K562 (cell line): ENCODE measurements at regions not wholly inside any gene's neighbourhood (a gene's known extent, or its start where the extent isn't known, plus 50 kb on each side); places are given as distances from the start of the nearest gene placed in this dataset.
"Not testable (repeated sequence)": the region's sequence is repeated elsewhere in the genome, so short reads cannot be mapped to it uniquely, and the experiment has no call there.

Experiments
- ATAC-seq: fragments of 200-7000 bp; cut with Tn5 transposase; 3 replicates; pipeline ENCODE4 v1.9.1; 2020; ENCODE audit warnings: moderate library complexity
- BruUV-seq: library from RNA; stranded (reverse); fragments of 400-500 nt; replicated peaks from 2 replicates; lab custom pipeline; 2021; lab: Mats Ljungman, UMichigan
- CTCF ChIA-PET: fragments of 300-600 bp; formaldehyde crosslinking; extraction: SDS; loops from one replicate; lab custom pipeline; 2021; ENCODE audit warnings: low intra/inter-chr PET ratio; lab: Yijun Ruan, JAX
- POLR2A ChIA-PET: fragments of 300-600, 350-650 bp; sonication (Branson Sonifier 250); formaldehyde crosslinking; extraction: SDS; loops from one replicate; lab custom pipeline; 2021; ENCODE audit warnings: antibody characterized with exemption, inconsistent platforms; lab: Yijun Ruan, JAX
- DNase-seq, 4 experiments: peaks; one replicate each; pipeline versions ENCODE4 v3.0.0 to v3.0.0-alpha.2; 2011 to 2018; ENCODE audit warnings: low spot score in 3 of 4, mixed read lengths in 3 of 4; ENCODE audit errors: extremely low read depth in 1 of 4
- FAIRE-seq: peaks from 2 replicates; lab custom pipeline; 2011; peaks lifted over from hg19 to GRCh38; lab: Jason Lieb, UNC
- H2AFZ ChIP-seq: 2 replicates; pipeline ENCODE4 v1.6.0; 2011; ENCODE audit warnings: low read depth, low read length, control low read depth, inconsistent platforms
- H3K27ac ChIP-seq: fragments of 200-600 bp; 3 replicates; pipeline ENCODE4 v1.8.0; 2011; ENCODE audit warnings: low read depth, mild to moderate bottlenecking, control low read depth, inconsistent platforms, low read length, moderate library complexity, mixed read lengths; ENCODE audit errors: extremely low read depth
- H3K27me3 ChIP-seq, 2 experiments: fragments of 300-600 bp in 1 of 2; 2 replicates in 1 of 2; 3 replicates in 1 of 2; pipeline versions ENCODE4 v1.6.0 to v1.8.0; 2011; ENCODE audit warnings: inconsistent platforms in 2 of 2, low read length in 2 of 2, mild to moderate bottlenecking in 1 of 2, mixed read lengths in 1 of 2, moderate library complexity in 1 of 2; ENCODE audit not compliant: control insufficient read depth in 2 of 2, insufficient read depth in 2 of 2
- H3K36me3 ChIP-seq: fragments of 300-600 bp; 3 replicates; pipeline ENCODE4 v1.8.0; 2011; ENCODE audit warnings: mild to moderate bottlenecking, low read length, inconsistent platforms; ENCODE audit not compliant: control insufficient read depth, insufficient read depth
- H3K4me1 ChIP-seq, 2 experiments: fragments of 200-600 bp in 1 of 2; replicated peaks in 1 of 2; 2 replicates in 1 of 2; 3 replicates in 1 of 2; pipeline versions ENCODE4 v1.5.1 to v1.8.0; 2011; ENCODE audit warnings: inconsistent platforms in 2 of 2, low read length in 2 of 2, mild to moderate bottlenecking in 1 of 2, mixed read lengths in 1 of 2, moderate library complexity in 1 of 2; ENCODE audit not compliant: control insufficient read depth in 2 of 2, insufficient read depth in 2 of 2
- H3K4me2 ChIP-seq: 2 replicates; pipeline ENCODE4 v1.6.1; 2011; ENCODE audit warnings: low read length, control low read depth, inconsistent platforms, mixed read lengths; ENCODE audit not compliant: insufficient read depth
- H3K4me3 ChIP-seq: fragments of 200-600 bp; sonication (generic), shearing (Covaris generic); 2 replicates; pipeline ENCODE4 v1.5.1; 2016; ENCODE audit warnings: control low read depth, inconsistent platforms
- H3K79me2 ChIP-seq: fragments of 200-600 bp; 3 replicates; pipeline ENCODE4 v1.8.0; 2011; ENCODE audit warnings: low read length, inconsistent platforms; ENCODE audit not compliant: control insufficient read depth, insufficient read depth
- H3K9ac ChIP-seq, 2 experiments: 2 replicates each; pipeline versions ENCODE4 v1.6.0 to v1.6.1; 2011; ENCODE audit warnings: low read depth in 2 of 2, low read length in 2 of 2, control low read depth in 1 of 2, inconsistent platforms in 1 of 2, mild to moderate bottlenecking in 1 of 2, mixed read lengths in 1 of 2; ENCODE audit not compliant: insufficient read depth in 1 of 2
- H3K9me1 ChIP-seq: one replicate; pipeline ENCODE4 v1.6.0; 2011; ENCODE audit warnings: inconsistent platforms, mild to moderate bottlenecking, low read length, moderate library complexity; ENCODE audit not compliant: control insufficient read depth, insufficient read depth
- H3K9me3 ChIP-seq: replicated peaks from 2 replicates; pipeline ENCODE4 v1.5.1; 2011; ENCODE audit warnings: low read depth, low read length, inconsistent platforms; ENCODE audit not compliant: control insufficient read depth, insufficient read depth
- H4K20me1 ChIP-seq: replicated peaks from 2 replicates; pipeline ENCODE4 v1.6.1; 2011; ENCODE audit warnings: low read length, inconsistent platforms, mixed read lengths; ENCODE audit not compliant: control insufficient read depth, insufficient read depth
- CCAR2 ChIP-seq: fragments of 200-400 bp; formaldehyde crosslinking; IDR thresholded peaks from 2 replicates; pipeline ENCODE4 v1.6.1; 2017; ENCODE audit warnings: mild to moderate bottlenecking, low read depth, low read length
- CEBPG ChIP-seq, 3 experiments: fragments of 200-800 bp in 1 of 3; sonication (Bioruptor generic) in 1 of 3; sonication (generic) in 1 of 3; formaldehyde crosslinking in 1 of 3; IDR thresholded peaks in 2 of 3; conservative IDR thresholded peaks in 1 of 3; 2 replicates each; pipeline versions ENCODE4 v1.6.1 to v1.8.0; 2016 to 2022; ENCODE audit warnings: missing compliant biosample characterization in 2 of 3, missing genetic modification characterization in 2 of 3, mild to moderate bottlenecking in 1 of 3, missing genetic modification reagents in 1 of 3
- MAFK ChIP-seq: IDR thresholded peaks from 2 replicates; pipeline ENCODE4 v1.6.1; 2011; ENCODE audit warnings: low read length, improper control_type of control experiment
- MTF1 ChIP-seq: fragments of 250-450 bp; sonication (Bioruptor Pico); IDR thresholded peaks from 2 replicates; pipeline ENCODE4 v1.9.0; 2021; ENCODE audit warnings: moderate library complexity, mild to moderate bottlenecking, inconsistent platforms, borderline replicate concordance
- WGBS: fragments of 100-300 bp; shearing (Covaris generic); methylation state at CpG from one replicate; pipeline ENCODE4 v1.1.6; 2016; ENCODE audit warnings: low coverage, mixed read lengths; ENCODE audit not compliant: insufficient coverage; ENCODE audit errors: missing lambda C conversion rate; 5-methylcytosine and 5-hydroxymethylcytosine counted together
- in situ Hi-C: fragments of 300-500 bp; cut with MboI; formaldehyde crosslinking; loops from 4 replicates; pipeline ENCODE4 v1.15.0; 2018; ENCODE audit warnings: inconsistent platforms, mixed read lengths
- intact Hi-C: fragments of 100-400 bp; cut with micrococcal nuclease; formaldehyde crosslinking; loops from 2 replicates; pipeline ENCODE4 v1.14.2; 2022
- TF ChIP-seq, protein P1 (sequence below): sonication (generic); formaldehyde crosslinking; IDR thresholded peaks from 2 replicates; pipeline ENCODE4 v1.8.1; 2022; ENCODE audit warnings: missing genetic modification reagents
- TF ChIP-seq, protein P2 (sequence below), 2 experiments: fragments of 450-650 bp; formaldehyde crosslinking in 1 of 2; IDR thresholded peaks; 2 replicates each; pipeline versions ENCODE4 v1.4.0 to v1.6.1; 2014 to 2020; ENCODE audit warnings: mild to moderate bottlenecking in 2 of 2, borderline replicate concordance in 1 of 2, low read depth in 1 of 2
- TF ChIP-seq, protein P3 (sequence below): fragments of 450-650 bp; formaldehyde crosslinking; conservative IDR thresholded peaks from 2 replicates; pipeline ENCODE4 v1.4.0; 2022; ENCODE audit warnings: mild to moderate bottlenecking, missing genetic modification characterization

DNA sequence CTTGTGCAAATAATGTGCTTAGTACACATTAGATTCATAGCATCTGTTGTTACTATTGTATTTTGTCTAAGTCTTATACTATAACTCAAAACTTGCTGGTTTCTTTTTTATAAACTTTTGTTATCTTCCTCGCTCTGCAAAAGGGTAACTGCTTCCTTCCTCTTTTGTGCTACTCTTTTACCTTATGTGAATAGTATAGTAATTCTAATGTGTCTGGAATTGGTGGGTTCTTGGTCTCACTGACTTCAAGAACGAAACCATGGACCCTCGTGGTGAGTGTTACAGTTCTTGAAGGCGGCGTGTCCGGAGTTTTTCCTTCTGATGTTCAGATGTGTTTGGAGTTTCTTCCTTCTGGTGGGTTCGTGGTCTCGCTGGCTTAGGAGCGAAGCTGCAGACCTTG, 563.1 kb upstream of the LUZP2 start (continued):
- TF ChIP-seq, protein P1, sequence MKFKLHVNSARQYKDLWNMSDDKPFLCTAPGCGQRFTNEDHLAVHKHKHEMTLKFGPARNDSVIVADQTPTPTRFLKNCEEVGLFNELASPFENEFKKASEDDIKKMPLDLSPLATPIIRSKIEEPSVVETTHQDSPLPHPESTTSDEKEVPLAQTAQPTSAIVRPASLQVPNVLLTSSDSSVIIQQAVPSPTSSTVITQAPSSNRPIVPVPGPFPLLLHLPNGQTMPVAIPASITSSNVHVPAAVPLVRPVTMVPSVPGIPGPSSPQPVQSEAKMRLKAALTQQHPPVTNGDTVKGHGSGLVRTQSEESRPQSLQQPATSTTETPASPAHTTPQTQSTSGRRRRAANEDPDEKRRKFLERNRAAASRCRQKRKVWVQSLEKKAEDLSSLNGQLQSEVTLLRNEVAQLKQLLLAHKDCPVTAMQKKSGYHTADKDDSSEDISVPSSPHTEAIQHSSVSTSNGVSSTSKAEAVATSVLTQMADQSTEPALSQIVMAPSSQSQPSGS = no peak
- TF ChIP-seq CEBPG (CRISPR knock-in tag; IDR thresholded peaks at IDR 0.05) (no peak), CEBPG (tag; conservative IDR thresholded peaks at IDR 0.05 in 1 of 2, IDR thresholded peaks at IDR 0.05 in 1 of 2) (no peak), CCAR2 (no peak), MAFK (no peak), MTF1 (no peak)
- TF ChIP-seq, protein P2, sequence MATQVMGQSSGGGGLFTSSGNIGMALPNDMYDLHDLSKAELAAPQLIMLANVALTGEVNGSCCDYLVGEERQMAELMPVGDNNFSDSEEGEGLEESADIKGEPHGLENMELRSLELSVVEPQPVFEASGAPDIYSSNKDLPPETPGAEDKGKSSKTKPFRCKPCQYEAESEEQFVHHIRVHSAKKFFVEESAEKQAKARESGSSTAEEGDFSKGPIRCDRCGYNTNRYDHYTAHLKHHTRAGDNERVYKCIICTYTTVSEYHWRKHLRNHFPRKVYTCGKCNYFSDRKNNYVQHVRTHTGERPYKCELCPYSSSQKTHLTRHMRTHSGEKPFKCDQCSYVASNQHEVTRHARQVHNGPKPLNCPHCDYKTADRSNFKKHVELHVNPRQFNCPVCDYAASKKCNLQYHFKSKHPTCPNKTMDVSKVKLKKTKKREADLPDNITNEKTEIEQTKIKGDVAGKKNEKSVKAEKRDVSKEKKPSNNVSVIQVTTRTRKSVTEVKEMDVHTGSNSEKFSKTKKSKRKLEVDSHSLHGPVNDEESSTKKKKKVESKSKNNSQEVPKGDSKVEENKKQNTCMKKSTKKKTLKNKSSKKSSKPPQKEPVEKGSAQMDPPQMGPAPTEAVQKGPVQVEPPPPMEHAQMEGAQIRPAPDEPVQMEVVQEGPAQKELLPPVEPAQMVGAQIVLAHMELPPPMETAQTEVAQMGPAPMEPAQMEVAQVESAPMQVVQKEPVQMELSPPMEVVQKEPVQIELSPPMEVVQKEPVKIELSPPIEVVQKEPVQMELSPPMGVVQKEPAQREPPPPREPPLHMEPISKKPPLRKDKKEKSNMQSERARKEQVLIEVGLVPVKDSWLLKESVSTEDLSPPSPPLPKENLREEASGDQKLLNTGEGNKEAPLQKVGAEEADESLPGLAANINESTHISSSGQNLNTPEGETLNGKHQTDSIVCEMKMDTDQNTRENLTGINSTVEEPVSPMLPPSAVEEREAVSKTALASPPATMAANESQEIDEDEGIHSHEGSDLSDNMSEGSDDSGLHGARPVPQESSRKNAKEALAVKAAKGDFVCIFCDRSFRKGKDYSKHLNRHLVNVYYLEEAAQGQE (IDR thresholded peaks at IDR 0.05; ENCODE audit: borderline replicate concordance) = no peak
- TF ChIP-seq, protein P2 (CRISPR knock-in tag; IDR thresholded peaks at IDR 0.05; ENCODE audit: low read depth) = no peak
- TF ChIP-seq, protein P3, sequence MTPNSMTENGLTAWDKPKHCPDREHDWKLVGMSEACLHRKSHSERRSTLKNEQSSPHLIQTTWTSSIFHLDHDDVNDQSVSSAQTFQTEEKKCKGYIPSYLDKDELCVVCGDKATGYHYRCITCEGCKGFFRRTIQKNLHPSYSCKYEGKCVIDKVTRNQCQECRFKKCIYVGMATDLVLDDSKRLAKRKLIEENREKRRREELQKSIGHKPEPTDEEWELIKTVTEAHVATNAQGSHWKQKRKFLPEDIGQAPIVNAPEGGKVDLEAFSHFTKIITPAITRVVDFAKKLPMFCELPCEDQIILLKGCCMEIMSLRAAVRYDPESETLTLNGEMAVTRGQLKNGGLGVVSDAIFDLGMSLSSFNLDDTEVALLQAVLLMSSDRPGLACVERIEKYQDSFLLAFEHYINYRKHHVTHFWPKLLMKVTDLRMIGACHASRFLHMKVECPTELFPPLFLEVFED = no peak

DNA sequence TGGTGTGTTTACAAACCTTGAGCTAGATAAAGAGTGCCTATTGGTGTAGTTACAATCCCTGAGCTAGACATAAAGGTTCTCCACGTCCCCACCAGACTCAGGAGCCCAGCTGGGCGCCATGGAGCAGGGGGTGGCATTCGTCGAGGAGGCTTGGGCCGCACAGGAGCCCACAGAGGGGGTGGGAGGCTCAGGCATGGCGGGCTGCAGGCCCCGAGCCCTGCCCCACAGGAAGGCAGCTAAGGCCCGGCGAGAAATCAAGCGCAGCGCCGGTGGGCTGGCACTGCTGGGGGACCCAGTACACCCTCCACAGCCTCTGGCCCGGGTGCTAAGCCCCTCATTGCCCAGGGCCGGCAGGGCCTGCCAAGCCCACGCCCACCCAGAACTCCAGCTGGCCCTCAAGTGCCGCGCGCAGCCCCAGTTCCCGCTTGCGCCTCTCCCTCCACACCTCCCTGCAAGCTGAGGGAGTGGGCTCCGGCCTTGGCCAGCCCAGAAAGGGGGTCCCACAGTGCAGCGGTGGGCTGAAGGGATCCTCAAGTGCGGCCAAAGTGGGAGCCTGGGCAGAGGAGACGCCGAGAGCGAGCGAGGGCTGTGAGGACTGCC, 562.1 kb upstream of the LUZP2 start:
- H3K9me3 ChIP-seq, intact Hi-C loops, H2AFZ ChIP-seq, BruUV-seq, FAIRE-seq, H3K4me2 ChIP-seq, DNase-seq, H3K9me1 ChIP-seq, H4K20me1 ChIP-seq, H3K4me3 ChIP-seq, ATAC-seq, H3K36me3 ChIP-seq, H3K79me2 ChIP-seq, CTCF ChIA-PET, H3K9ac ChIP-seq, H3K27ac ChIP-seq, H3K27me3 ChIP-seq, H3K4me1 ChIP-seq, in situ Hi-C loops: not testable (repeated sequence)
- POLR2A ChIA-PET = interaction anchor here (0.6 kb wide), 1 partner anchor 9 kb away, joined by 3 read pairs; no protein-coding TSS in a partner anchor
- WGBS = 0% methylated on average over 17 of the region's 27 CpGs
